GOT3 (cell line): ENCODE measurements at regions not wholly inside any gene's neighbourhood (a gene's known extent, or its start where the extent isn't known, plus 50 kb on each side); places are given as distances from the start of the nearest gene placed in this dataset.

Experiments
- DNase-seq: peaks from one replicate; lab custom pipeline; 2025; ENCODE audit warnings: mixed read lengths; lab: John Stamatoyannopoulos, UW

- DNase-seq: no peak
Measured at GRCh38 chr9:88034964-88035363, 60.6 kb upstream of the CDK20 start.

- DNase-seq: no peak
Measured at GRCh38 chr9:88033359-88033702, 59.0 kb upstream of the CDK20 start.

- no peak for DNase-seq
Measured at GRCh38 chr9:88028338-88028737, 54.0 kb upstream of the CDK20 start.

GRCh38 chr9:88026118-88026479, 51.8 kb upstream of the CDK20 start:
- DNase-seq: no peak

- no peak for DNase-seq
Measured at GRCh38 chr9:88025411-88026117, 51.2 kb upstream of the CDK20 start.

GRCh38 chr9:88024896-88025295, 50.6 kb upstream of the CDK20 start:
- DNase-seq: no peak
